Endodermal cell (in vitro differentiated cells): ENCODE measurements at regions not wholly inside any gene's neighbourhood (a gene's known extent, or its start where the extent isn't known, plus 50 kb on each side); places are given as distances from the start of the nearest gene placed in this dataset.

ENCODE experiments used
- DNase-seq: peaks from one replicate; pipeline ENCODE4 v3.0.0-alpha.2; 2017
- H3K27ac ChIP-seq: 2 replicates; pipeline ENCODE4 v1.5.1; 2013; ENCODE audit warnings: mild to moderate bottlenecking, low read depth, low read length, moderate library complexity
- H3K27me3 ChIP-seq: 2 replicates; pipeline ENCODE4 v1.6.1; 2013; ENCODE audit warnings: mild to moderate bottlenecking, low read length, moderate library complexity; ENCODE audit not compliant: insufficient read depth, control insufficient read depth, poor library complexity, severe bottlenecking
- H3K36me3 ChIP-seq: 2 replicates; pipeline ENCODE4 v1.7.0; 2013; ENCODE audit warnings: mild to moderate bottlenecking, low read length, moderate library complexity; ENCODE audit not compliant: control insufficient read depth, insufficient read depth
- H3K4me1 ChIP-seq: one replicate; pipeline ENCODE4 v1.7.0; 2013; ENCODE audit warnings: low read length; ENCODE audit not compliant: control insufficient read depth, insufficient read depth
- H3K4me3 ChIP-seq: 2 replicates; pipeline ENCODE4 v1.5.1; 2013; ENCODE audit warnings: mild to moderate bottlenecking, low read length, moderate library complexity
- H3K9ac ChIP-seq: 2 replicates; pipeline ENCODE4 v1.6.1; 2013; ENCODE audit warnings: mild to moderate bottlenecking, low read length, moderate library complexity; ENCODE audit not compliant: poor library complexity, severe bottlenecking; ENCODE audit errors: extremely low read depth
- H3K9me3 ChIP-seq: 2 replicates; pipeline ENCODE4 v1.6.1; 2013; ENCODE audit warnings: mild to moderate bottlenecking, low read length, moderate library complexity; ENCODE audit not compliant: control insufficient read depth
- H3K27ac Mint-ChIP-seq: 2 replicates; pipeline ENCODE4 v1.8.0; 2020; ENCODE audit warnings: mixed read lengths
- H3K27me3 Mint-ChIP-seq: 2 replicates; pipeline ENCODE4 v1.8.0; 2021; ENCODE audit warnings: mild to moderate bottlenecking, mixed read lengths; ENCODE audit not compliant: insufficient read depth
- H3K36me3 Mint-ChIP-seq: 2 replicates; pipeline ENCODE4 v1.8.0; 2020; ENCODE audit warnings: low read depth, mixed read lengths
- H3K4me1 Mint-ChIP-seq: 2 replicates; pipeline ENCODE4 v1.8.0; 2020; ENCODE audit warnings: mixed read lengths
- H3K4me3 Mint-ChIP-seq: 2 replicates; pipeline ENCODE4 v1.8.0; 2020; ENCODE audit warnings: mild to moderate bottlenecking, moderate library complexity, mixed read lengths
- H3K9me3 Mint-ChIP-seq: 2 replicates; pipeline ENCODE4 v1.8.0; 2020; ENCODE audit warnings: mild to moderate bottlenecking, mixed read lengths
- CTCF ChIP-seq: fragments of 200-600 bp; sonication (generic); conservative IDR thresholded peaks from 2 replicates; pipeline ENCODE4 v1.5.0; 2021; ENCODE audit warnings: antibody characterized with exemption, mild to moderate bottlenecking
- WGBS, 2 experiments: methylation state at CpG; one replicate each; pipeline versions ENCODE4 v1.1.5 to v1.1.7; 2013; ENCODE audit warnings: missing lambda C conversion rate in 2 of 2, mixed read lengths in 1 of 2; ENCODE audit not compliant: insufficient coverage in 1 of 2, insufficient read length in 1 of 2; 5-methylcytosine and 5-hydroxymethylcytosine counted together

GRCh38 chr13:112000888-112001287 lies 66.1 kb upstream of the SOX1 start:
- no peaks in the 10 kb centered on the region for H3K9me3 ChIP-seq
- 94 to 100% methylated on average over 1 to 4 of the region's 4 CpGs for WGBS, 2 experiments
- peaks cover 63% of the 10 kb centered on the region for H3K27me3 Mint-ChIP-seq

GRCh38 chr13:112001571-112001970 lies 65.4 kb upstream of the SOX1 start:
- no peak overlapping the region for H3K9ac ChIP-seq
- Mint-ChIP-seq H3K27me3 (peaks cover 59% of the 10 kb centered on the region), H3K9me3 (peaks cover 15% of the 10 kb centered on the region), H3K4me3 (no peak overlapping the region), H3K36me3 (no peaks in the 10 kb centered on the region), H3K27ac (no peak overlapping the region), H3K4me1 (no peaks in the 10 kb centered on the region)
- no peaks in the 10 kb centered on the region for H3K4me1 ChIP-seq
- no peak for TF ChIP-seq CTCF
- no peaks in the 10 kb centered on the region for H3K36me3 ChIP-seq
- H3K9me3 ChIP-seq = no peaks in the 10 kb centered on the region
- no peak overlapping the region for H3K4me3 ChIP-seq
- no peak overlapping the region for H3K27ac ChIP-seq
- no peak for DNase-seq
- WGBS, 2 experiments = 96 to 98% methylated on average over 5 of the region's 5 CpGs
- peaks cover 16% of the 10 kb centered on the region for H3K27me3 ChIP-seq

More at GRCh38 chr13:112000888-112001287, 66.1 kb upstream of the SOX1 start:
- no peak overlapping the region for H3K27ac Mint-ChIP-seq
- H3K9ac ChIP-seq = no peak overlapping the region
- H3K4me3 ChIP-seq = no peak overlapping the region
- TF ChIP-seq CTCF = no peak
- H3K4me1 Mint-ChIP-seq = no peaks in the 10 kb centered on the region
- no peak overlapping the region for H3K27ac ChIP-seq
- H3K4me1 ChIP-seq = no peaks in the 10 kb centered on the region
- H3K4me3 Mint-ChIP-seq = no peak overlapping the region
- no peaks in the 10 kb centered on the region for H3K36me3 Mint-ChIP-seq
- no peaks in the 10 kb centered on the region for H3K36me3 ChIP-seq
- peaks cover 8% of the 10 kb centered on the region for H3K9me3 Mint-ChIP-seq
- H3K27me3 ChIP-seq = peaks cover 18% of the 10 kb centered on the region
- DNase-seq = no peak

GRCh38 chr13:112003396-112003795 lies 63.6 kb upstream of the SOX1 start:
- H3K9me3 ChIP-seq = no peaks in the 10 kb centered on the region
- no peaks in the 10 kb centered on the region for H3K36me3 ChIP-seq
- Mint-ChIP-seq H3K27me3 (peaks cover 49% of the 10 kb centered on the region), H3K27ac (no peak overlapping the region), H3K4me1 (no peaks in the 10 kb centered on the region), H3K4me3 (no peak overlapping the region), H3K36me3 (no peaks in the 10 kb centered on the region), H3K9me3 (peaks cover 20% of the 10 kb centered on the region)
- no peak overlapping the region for H3K9ac ChIP-seq
- WGBS, 2 experiments = 88 to 96% methylated on average over 2 to 4 of the region's 4 CpGs
- no peaks in the 10 kb centered on the region for H3K4me1 ChIP-seq
- H3K27ac ChIP-seq = no peak overlapping the region
- H3K27me3 ChIP-seq = peaks cover 9% of the 10 kb centered on the region
- no peak overlapping the region for H3K4me3 ChIP-seq
- no peak for DNase-seq
- no peak for TF ChIP-seq CTCF
